B cell (primary cell): ENCODE measurements at regions not wholly inside any gene's neighbourhood (a gene's known extent, or its start where the extent isn't known, plus 50 kb on each side); places are given as distances from the start of the nearest gene placed in this dataset.

Source experiments
- ATAC-seq: fragments of 200-7000 bp; cut with Tn5 transposase; one replicate; pipeline ENCODE4 v1.10.0; 2021; ENCODE audit warnings: low read depth, mild to moderate bottlenecking, moderate number of reproducible peaks, moderate library complexity
- CTCF ChIA-PET: fragments of 350-600 bp; sonication (Branson Sonifier 250); formaldehyde crosslinking; loops from one replicate; lab custom pipeline; 2021; ENCODE audit warnings: antibody characterized with exemption, inconsistent platforms; lab: Charles Lee
- POLR2A ChIA-PET: fragments of 350-600 bp; sonication (Branson Sonifier 250); formaldehyde crosslinking; loops from one replicate; lab custom pipeline; 2021; ENCODE audit warnings: antibody characterized with exemption; lab: Charles Lee
- DNase-seq: peaks from one replicate; pipeline ENCODE4 v3.0.0; 2013
- H2AFZ ChIP-seq: 2 replicates; pipeline ENCODE4 v1.6.1; 2012; ENCODE audit warnings: mild to moderate bottlenecking, low read depth, low read length; ENCODE audit not compliant: insufficient read depth, poor library complexity, severe bottlenecking
- H3K27ac ChIP-seq, 2 donors: 1 replicate in 1 of 2; 2 replicates in 1 of 2; pipeline ENCODE4 v1.5.1; 2012 to 2013; ENCODE audit warnings: low read length in 2 of 2, mild to moderate bottlenecking in 2 of 2, moderate library complexity in 1 of 2
- H3K27me3 ChIP-seq, 4 experiments: fragments of 200-600 bp in 1 of 4; sonication (generic) in 1 of 4; replicated peaks in 1 of 4; 1 replicate in 2 of 4; 2 replicates in 2 of 4; pipeline versions ENCODE4 v1.6.1 to v1.7.0; 2013 to 2016; ENCODE audit warnings: low read length in 3 of 4, mild to moderate bottlenecking in 2 of 4, mixed read lengths in 1 of 4, moderate library complexity in 1 of 4; ENCODE audit not compliant: insufficient read depth in 4 of 4, control insufficient read depth in 3 of 4; ENCODE audit errors: control extremely low read depth in 1 of 4
- H3K36me3 ChIP-seq, 2 experiments: replicated peaks in 1 of 2; 1 replicate in 1 of 2; 2 replicates in 1 of 2; pipeline versions ENCODE4 v1.6.1 to v1.7.1; 2013; ENCODE audit warnings: low read length in 1 of 2; ENCODE audit not compliant: insufficient read depth in 2 of 2, control insufficient read depth in 1 of 2; ENCODE audit errors: control extremely low read depth in 1 of 2, extremely low read depth in 1 of 2
- H3K4me1 ChIP-seq, 2 donors: fragments of 200-600 bp in 1 of 2; sonication (generic) in 1 of 2; 1 replicate in 1 of 2; 2 replicates in 1 of 2; pipeline versions ENCODE4 v1.5.1 to v1.6.1; 2013 to 2017; ENCODE audit warnings: low read length in 2 of 2; ENCODE audit not compliant: control insufficient read depth in 2 of 2, insufficient read depth in 2 of 2
- H3K4me2 ChIP-seq: replicated peaks from 2 replicates; pipeline ENCODE3; 2012; ENCODE audit warnings: mild to moderate bottlenecking, low read depth, low read length; ENCODE audit not compliant: poor library complexity, severe bottlenecking
- H3K4me3 ChIP-seq, 5 experiments: fragments of 200-600 bp in 1 of 5; sonication (generic) in 1 of 5; 1 replicate in 3 of 5; 2 replicates in 2 of 5; pipeline versions ENCODE4 v1.5.1 to v1.7.0; 2011 to 2016; ENCODE audit warnings: low read length in 4 of 5, mild to moderate bottlenecking in 4 of 5, low read depth in 2 of 5, control low read depth in 1 of 5, moderate library complexity in 1 of 5; ENCODE audit not compliant: insufficient read depth in 1 of 5; ENCODE audit errors: control extremely low read depth in 1 of 5, extremely low read depth in 1 of 5
- H3K79me2 ChIP-seq: fragments of 200-600 bp; sonication (generic); one replicate; pipeline ENCODE4 v1.6.0; 2016; ENCODE audit warnings: low read length; ENCODE audit not compliant: control insufficient read depth, insufficient read depth
- H3K9ac ChIP-seq: fragments of 200-600 bp; sonication (generic); 2 replicates; pipeline ENCODE4 v1.6.1; 2017; ENCODE audit warnings: mild to moderate bottlenecking, low read length, moderate library complexity
- H3K9me3 ChIP-seq, 3 donors: one replicate each; pipeline versions ENCODE4 v1.6.1 to v1.7.1; 2013; ENCODE audit warnings: low read length in 2 of 3; ENCODE audit not compliant: control insufficient read depth in 2 of 3, insufficient read depth in 1 of 3; ENCODE audit errors: control extremely low read depth in 1 of 3
- H4K20me1 ChIP-seq: 2 replicates; pipeline ENCODE4 v1.6.0; 2012; ENCODE audit warnings: mild to moderate bottlenecking, low read length; ENCODE audit not compliant: insufficient read depth, control insufficient read depth, poor library complexity, severe bottlenecking
- H3K27ac Mint-ChIP-seq: one replicate; pipeline ENCODE4 v1.8.0; 2021; ENCODE audit warnings: mixed read lengths
- H3K27me3 Mint-ChIP-seq: one replicate; pipeline ENCODE4 v1.8.0; 2021; ENCODE audit warnings: mixed read lengths
- H3K4me1 Mint-ChIP-seq: one replicate; pipeline ENCODE4 v1.8.0; 2021; ENCODE audit warnings: mixed read lengths
- H3K4me3 Mint-ChIP-seq: one replicate; pipeline ENCODE4 v1.8.0; 2021; ENCODE audit warnings: mixed read lengths
- H3K9me3 Mint-ChIP-seq: one replicate; pipeline ENCODE4 v1.8.0; 2022; ENCODE audit warnings: mixed read lengths; ENCODE audit not compliant: insufficient read depth
- EZH2 ChIP-seq: IDR thresholded peaks from 2 replicates; pipeline ENCODE4 v1.6.1; 2012; ENCODE audit warnings: borderline replicate concordance, low read depth, mild to moderate bottlenecking, moderate library complexity, low read length; ENCODE audit not compliant: insufficient read depth, poor library complexity, severe bottlenecking
- WGBS: methylation state at CpG from one replicate; pipeline ENCODE4 v1.1.5; 2013; ENCODE audit warnings: missing lambda C conversion rate; ENCODE audit not compliant: insufficient coverage; 5-methylcytosine and 5-hydroxymethylcytosine counted together
- intact Hi-C: fragments of 100-400 bp; cut with micrococcal nuclease; formaldehyde crosslinking; loops from one replicate; pipeline ENCODE4 v1.10.0; 2022
- TF ChIP-seq, protein P1 (sequence below): fragments of 200-600 bp; IDR thresholded peaks from one replicate; pipeline ENCODE4 v1.8.0; 2022; ENCODE audit warnings: antibody characterized with exemption, mild to moderate bottlenecking

DNA sequence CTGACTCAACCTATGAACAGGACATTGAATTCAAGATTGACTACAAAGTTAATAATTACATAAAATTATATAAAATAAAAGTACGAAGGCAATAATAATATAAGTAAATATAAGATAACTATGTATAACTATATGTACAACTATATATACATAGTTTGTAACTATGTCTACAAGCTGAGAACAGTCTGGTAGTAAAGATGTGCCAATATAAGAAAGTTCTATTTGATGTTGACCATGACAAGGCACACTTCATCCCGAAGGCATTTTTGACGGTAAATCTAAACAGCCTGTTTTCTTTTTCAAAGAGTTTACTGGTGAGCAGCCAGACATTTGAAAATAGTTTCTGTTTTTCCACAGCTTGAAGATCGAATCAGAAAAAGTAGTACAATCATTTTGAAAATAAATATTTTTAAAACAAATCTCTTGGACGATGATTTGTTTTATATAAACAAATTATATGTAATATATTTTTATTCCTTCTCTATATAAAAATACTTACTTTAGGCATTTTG, 112.9 kb downstream of the CEP44 start:
- Histone ChIP-seq H3K9me3 (no peaks in the 10 kb centered on the region), H3K36me3 (no peaks in the 10 kb centered on the region), H2AFZ (no peak overlapping the region), H3K79me2 (no peaks in the 10 kb centered on the region), H3K27ac (no peak overlapping the region), H3K27me3 (no peaks in the 10 kb centered on the region), H3K4me2 (no peak overlapping the region), H3K9ac (no peak overlapping the region), H3K4me1 (no peaks in the 10 kb centered on the region), H4K20me1 (no peaks in the 10 kb centered on the region), H3K4me3 (no peak overlapping the region)
- TF ChIP-seq, protein P1, sequence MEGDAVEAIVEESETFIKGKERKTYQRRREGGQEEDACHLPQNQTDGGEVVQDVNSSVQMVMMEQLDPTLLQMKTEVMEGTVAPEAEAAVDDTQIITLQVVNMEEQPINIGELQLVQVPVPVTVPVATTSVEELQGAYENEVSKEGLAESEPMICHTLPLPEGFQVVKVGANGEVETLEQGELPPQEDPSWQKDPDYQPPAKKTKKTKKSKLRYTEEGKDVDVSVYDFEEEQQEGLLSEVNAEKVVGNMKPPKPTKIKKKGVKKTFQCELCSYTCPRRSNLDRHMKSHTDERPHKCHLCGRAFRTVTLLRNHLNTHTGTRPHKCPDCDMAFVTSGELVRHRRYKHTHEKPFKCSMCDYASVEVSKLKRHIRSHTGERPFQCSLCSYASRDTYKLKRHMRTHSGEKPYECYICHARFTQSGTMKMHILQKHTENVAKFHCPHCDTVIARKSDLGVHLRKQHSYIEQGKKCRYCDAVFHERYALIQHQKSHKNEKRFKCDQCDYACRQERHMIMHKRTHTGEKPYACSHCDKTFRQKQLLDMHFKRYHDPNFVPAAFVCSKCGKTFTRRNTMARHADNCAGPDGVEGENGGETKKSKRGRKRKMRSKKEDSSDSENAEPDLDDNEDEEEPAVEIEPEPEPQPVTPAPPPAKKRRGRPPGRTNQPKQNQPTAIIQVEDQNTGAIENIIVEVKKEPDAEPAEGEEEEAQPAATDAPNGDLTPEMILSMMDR, result no peak
- no peak for TF ChIP-seq EZH2
- intact Hi-C loops, result no loop called here
- ATAC-seq (no peak), DNase-seq (no peak)
- H3K4me1 Mint-ChIP-seq, result no peaks in the 10 kb centered on the region
- CTCF ChIA-PET, result no interaction called here
- POLR2A ChIA-PET, result no interaction called here
- 100% methylated on average over 1 of the region's 5 CpGs for WGBS
- no peak overlapping the region for H3K27ac Mint-ChIP-seq
- peaks cover 4% of the 10 kb centered on the region for H3K27me3 Mint-ChIP-seq
- H3K9me3 Mint-ChIP-seq, result no peaks in the 10 kb centered on the region
- no peak overlapping the region for H3K4me3 Mint-ChIP-seq

GRCh38 chr4:174394915-174395314, 111.2 kb downstream of the CEP44 start:
- H3K27ac ChIP-seq, result no peak overlapping the region
- no peaks in the 10 kb centered on the region for H3K27me3 ChIP-seq
- H3K9ac ChIP-seq, result no peak overlapping the region
- ChIA-PET POLR2A (no interaction called here), CTCF (no interaction called here)
- no peaks in the 10 kb centered on the region for H4K20me1 ChIP-seq
- Mint-ChIP-seq H3K4me3 (no peak overlapping the region), H3K4me1 (no peaks in the 10 kb centered on the region), H3K9me3 (no peaks in the 10 kb centered on the region), H3K27me3 (peaks cover 4% of the 10 kb centered on the region), H3K27ac (no peak overlapping the region)
- H3K4me1 ChIP-seq, result no peaks in the 10 kb centered on the region
- no peak overlapping the region for H3K4me3 ChIP-seq
- DNase-seq (no peak), ATAC-seq (no peak)
- no CpG with 5 or more reads among the region's 2 CpGs for WGBS
- H2AFZ ChIP-seq, result no peak overlapping the region
- no peaks in the 10 kb centered on the region for H3K9me3 ChIP-seq
- no peak for TF ChIP-seq EZH2
- TF ChIP-seq, protein P1, result no peak
- H3K36me3 ChIP-seq, result no peaks in the 10 kb centered on the region
- no peak overlapping the region for H3K4me2 ChIP-seq
- intact Hi-C loops, result no loop called here
- H3K79me2 ChIP-seq, result no peaks in the 10 kb centered on the region
